Glomerular visceral epithelial cell (primary cell): ENCODE measurements at regions not wholly inside any gene's neighbourhood (a gene's known extent, or its start where the extent isn't known, plus 50 kb on each side); places are given as distances from the start of the nearest gene placed in this dataset.
A peak's percentile ranks its signal among the peaks of the same experiment; 100 is the strongest.

Experiments used
- DNase-seq: peaks from one replicate; pipeline ENCODE4 v3.0.0-alpha.2; 2016; ENCODE audit errors: extremely low spot score

DNA sequence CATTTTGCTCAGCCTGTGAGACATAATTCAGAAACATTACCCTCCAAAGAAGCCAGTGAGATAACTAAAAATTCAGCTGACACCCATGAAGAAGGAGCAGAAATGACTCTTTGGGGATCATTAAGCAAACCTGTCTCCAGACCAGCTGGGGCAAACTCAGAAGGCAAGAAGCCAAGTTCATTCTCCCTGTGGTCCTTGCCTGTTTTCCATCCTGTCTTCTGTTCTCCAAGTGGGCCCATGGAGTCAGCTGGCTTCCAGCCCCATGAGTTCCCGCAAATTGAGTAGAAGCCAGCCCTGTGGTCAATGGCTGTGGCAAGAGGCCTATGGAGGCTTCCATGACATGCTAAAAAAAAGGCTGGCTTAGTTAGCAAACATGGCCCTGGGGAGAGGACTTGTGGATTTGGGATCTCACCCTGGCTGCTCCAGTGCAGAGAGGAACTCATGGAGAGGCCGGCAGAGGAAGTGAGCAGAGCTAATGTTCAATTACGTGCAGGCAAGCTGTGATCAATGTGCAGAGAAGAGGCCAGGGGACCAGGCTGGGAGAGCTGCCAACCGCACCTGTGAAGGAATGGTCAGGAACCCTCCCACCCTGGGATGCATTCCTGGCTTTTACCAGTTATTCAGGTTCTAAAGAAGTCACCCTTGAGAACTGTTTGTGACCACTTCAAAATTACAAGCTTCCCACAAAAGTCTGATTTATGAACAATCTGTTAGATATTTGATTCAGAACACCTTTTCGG is 229.1 kb downstream of the TSHZ3 start:
- DNase-seq: no peak

- no peak for DNase-seq
Measured at GRCh38 chr19:31118986-31119385, 230.2 kb downstream of the TSHZ3 start.

DNA sequence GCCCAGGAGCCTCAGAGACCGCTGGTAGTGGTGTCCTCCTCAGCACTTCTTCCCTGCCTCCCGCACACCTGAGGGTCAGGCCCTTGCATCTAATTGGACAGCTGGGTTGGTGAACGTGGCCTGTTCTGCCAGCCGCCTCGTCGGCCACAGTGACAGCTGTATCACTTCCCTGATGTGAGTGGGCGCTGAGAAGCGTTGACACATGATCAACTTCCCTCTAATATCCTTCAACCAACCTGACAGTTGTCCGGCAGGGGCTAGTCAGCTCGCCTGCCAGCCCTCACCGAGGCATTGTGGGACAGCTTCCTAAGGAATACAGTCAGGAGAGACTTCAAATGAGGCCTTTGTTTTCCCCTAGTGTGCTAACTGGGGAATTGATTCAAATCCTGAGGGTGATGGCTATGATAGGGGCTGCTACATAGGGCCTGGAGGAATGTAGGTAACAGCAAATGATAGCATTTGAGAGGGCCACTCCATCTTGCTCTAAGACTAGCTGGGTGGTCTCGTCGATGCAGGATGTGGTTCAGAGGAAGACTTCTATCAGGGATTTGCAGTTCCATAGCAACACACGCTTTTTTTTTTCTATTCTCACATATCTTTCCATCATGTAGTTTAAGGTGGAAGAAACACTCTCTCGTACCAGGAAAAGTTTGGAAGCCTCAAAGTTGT is 230.8 kb downstream of the TSHZ3 start:
- DNase-seq: no peak

DNA sequence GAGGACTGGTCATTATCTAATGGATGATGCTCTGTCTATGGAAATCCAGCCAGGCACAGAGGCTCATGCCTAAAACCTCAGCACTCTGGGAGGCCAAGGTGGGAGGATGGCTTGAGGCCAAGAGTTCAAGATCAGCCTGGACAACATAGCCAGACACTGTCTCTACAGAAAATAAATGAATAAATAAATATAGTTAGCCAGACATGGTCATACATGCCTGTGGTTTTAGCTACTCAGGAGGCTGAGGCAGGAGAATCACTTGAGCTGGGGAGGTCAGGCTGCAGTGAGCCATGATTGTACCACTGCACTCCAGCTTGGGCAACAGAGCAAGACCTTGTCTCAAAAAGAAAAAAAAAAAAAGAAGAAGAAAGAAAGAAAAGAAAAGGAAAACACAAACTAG is 234.7 kb downstream of the TSHZ3 start:
- peak; percentile 20 for DNase-seq

DNA sequence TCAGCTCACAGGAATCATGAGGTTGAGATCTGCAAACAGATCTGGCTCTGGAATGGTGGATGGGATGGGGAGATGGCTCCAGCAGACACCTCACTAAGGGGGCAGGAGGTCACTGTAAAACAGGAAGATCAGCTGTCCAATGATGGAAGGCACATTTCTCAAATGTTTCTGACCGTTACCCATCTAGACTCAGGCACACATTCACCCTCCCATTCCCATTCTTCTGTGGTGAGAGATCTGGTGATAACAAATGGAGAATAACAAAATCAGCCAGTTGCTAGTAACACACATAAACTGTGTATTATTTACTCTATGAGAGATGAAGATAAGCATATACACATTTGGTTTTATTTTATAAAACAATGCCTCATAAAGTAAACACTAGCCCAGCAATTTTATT is 235.9 kb downstream of the TSHZ3 start:
- DNase-seq: no peak

GRCh38 chr19:31112158-31112557 is 237.1 kb downstream of the TSHZ3 start:
- DNase-seq: no peak

- no peak for DNase-seq
Measured at GRCh38 chr19:31111741-31112140, 237.5 kb downstream of the TSHZ3 start.

DNA sequence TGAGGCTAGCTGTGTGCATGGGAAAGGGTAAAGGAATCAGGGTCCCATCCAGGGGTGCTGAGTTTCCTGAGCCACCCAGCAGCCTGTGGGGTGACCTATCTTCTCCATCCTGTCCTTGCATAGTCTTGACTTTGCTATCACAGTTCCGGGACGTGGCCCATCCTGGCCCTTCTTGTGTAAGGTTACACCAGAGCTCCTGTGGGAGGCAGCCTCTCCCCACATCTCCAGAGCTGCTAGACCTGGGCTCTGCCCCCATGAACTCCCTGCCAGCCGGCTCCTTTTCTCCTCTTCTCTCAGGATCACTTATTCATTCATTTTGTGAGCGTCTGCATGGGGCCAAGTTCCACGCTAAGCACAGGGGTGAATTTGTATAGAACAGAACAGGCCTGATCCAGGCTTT is 238.9 kb downstream of the TSHZ3 start:
- DNase-seq: peak; percentile 48

DNA sequence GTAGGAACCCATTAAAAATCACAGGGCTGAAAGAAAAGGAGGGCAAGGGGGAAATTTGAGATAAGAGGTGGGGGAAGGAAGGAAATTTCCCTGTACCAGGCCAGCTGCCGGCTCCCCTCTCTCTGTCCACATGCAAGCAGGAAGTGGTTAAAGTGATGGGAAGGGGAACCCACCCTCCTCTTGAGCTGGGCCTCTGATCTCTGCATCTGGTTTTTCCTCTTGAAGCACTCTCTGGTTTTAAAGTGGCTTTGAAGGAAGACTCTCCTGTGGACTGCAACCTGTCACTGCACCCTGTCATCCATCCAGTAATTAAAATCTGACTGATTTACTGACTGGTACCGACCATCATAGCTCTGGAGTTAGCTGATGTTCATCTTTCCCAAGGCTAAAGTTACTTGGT is 239.6 kb downstream of the TSHZ3 start:
- DNase-seq: no peak

DNA sequence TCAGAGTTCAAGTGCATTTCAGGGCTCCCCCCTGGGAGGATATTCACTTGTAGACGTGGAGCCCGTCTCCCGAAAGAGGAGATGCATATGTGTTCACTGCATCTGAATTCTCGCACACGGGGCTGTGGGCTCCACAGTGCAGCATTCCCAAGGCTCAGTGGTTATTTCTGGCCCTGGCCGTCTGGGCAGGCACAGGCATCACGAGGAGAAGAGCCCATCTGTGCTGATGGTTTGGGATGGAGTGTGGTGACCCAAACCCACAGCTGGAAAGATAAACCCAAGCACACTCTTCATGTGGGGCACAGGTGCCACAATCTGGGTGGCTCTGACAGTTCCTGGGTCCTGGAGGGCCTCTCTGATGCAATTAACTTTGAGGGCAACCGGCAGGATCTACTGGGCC is 242.1 kb downstream of the TSHZ3 start:
- DNase-seq: no peak

- DNase-seq: no peak
Measured at GRCh38 chr19:31105761-31106160, 243.5 kb downstream of the TSHZ3 start.

GRCh38 chr19:31104451-31104850 is 244.8 kb downstream of the TSHZ3 start:
- no peak for DNase-seq

GRCh38 chr19:31103228-31103627 is 246.0 kb downstream of the TSHZ3 start:
- DNase-seq: no peak

DNA sequence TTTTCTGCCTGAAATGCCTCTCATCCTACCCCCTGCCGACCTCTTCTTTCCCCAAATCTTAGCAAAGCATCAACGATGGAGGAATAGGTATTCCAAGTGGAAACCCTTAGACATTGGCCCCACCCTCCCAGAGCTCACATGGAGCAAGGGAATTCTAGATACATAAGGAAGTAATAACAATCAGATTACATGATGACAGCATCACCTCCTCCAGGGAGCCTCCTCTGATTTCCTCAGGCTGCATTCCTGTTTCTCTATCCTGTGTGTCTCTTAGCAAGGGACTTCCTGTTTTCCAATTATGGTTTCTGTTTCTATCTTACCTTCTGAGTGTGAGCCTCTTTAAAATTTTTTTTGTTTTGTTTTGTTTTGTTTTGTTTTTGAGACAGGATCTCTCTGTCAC is 246.6 kb downstream of the TSHZ3 start:
- no peak for DNase-seq

- DNase-seq: no peak
Measured at GRCh38 chr19:31100981-31101380, 248.3 kb downstream of the TSHZ3 start.

GRCh38 chr19:31100206-31100590 is 249.0 kb downstream of the TSHZ3 start:
- DNase-seq: no peak

- DNase-seq: no peak
Measured at GRCh38 chr19:31099515-31100205, 249.6 kb downstream of the TSHZ3 start.

DNA sequence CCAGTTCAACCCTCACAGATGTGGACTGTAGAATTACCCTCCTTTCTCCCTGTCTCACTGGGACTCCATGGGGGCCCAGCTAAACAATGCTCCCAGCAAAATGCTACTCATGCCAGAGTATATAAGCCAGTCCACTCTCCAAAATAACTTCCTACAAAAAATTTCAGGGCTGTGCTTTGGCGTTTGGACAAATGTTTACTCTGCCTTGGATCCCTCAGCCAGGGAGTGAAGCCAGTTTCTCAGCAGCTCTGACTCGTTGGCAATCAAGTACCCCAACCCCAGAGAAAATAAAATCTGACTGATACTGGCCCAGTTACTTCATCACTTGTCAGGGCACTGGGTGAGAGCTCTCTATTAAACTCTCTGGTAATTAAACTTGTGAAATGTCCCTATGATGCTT is 250.4 kb downstream of the TSHZ3 start:
- DNase-seq: no peak

- no peak for DNase-seq
Measured at GRCh38 chr19:31096935-31097545, 252.2 kb downstream of the TSHZ3 start.

DNA sequence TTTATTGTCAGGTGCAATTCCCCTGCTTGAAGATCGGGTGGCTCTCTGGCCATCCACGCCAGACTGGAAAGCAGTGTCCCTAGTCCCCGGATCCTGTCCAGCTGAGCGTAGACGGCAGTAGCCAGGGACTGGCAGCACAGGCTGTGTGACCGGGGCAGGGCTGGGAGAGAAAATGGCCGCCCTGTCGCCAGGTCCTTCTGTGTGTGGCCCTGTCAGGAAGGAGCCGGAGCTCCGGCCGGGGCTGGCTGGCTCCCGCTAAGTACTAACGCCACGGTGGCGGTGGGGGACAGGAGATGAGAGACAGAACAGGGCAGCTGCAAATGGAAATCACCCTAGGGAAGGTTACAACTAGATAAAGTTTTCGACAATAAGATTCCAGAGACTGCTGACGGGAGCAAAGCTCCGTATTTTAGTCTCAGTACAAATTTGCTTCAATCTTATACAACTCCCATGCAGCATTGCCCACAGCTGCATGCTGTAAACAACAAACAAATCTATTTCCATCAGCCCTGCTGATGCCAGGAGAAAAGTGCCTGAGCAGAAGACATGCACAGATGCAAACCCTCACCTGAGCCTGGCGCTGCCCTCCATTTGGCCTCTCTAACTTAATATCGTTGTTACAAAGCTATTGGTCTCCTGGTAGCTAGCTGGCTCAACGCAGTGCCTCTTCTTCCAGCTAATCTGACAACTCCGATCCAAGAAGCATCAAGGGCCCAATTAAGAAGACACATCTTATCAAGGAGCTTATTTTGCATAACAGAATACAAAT is 253.0 kb downstream of the TSHZ3 start:
- DNase-seq: no peak

- DNase-seq: no peak
Measured at GRCh38 chr19:31095100-31095804, 254.0 kb downstream of the TSHZ3 start.
